Stimulated activated naive CD8-positive, alpha-beta T cell treated with anti-CD3 and anti-CD28 coated beads, Interleukin-15, amount 100 ng/mL, for 72 hours (primary cell): ENCODE measurements at regions not wholly inside any gene's neighbourhood (a gene's known extent, or its start where the extent isn't known, plus 50 kb on each side); places are given as distances from the start of the nearest gene placed in this dataset.
A peak's percentile ranks its signal among the peaks of the same experiment; 100 is the strongest.

Experiments
- ATAC-seq: fragments of 150-1000 bp; cut with Tn5 transposase; 2 replicates; pipeline ENCODE4 v1.10.0; 2021; ENCODE audit warnings: mild to moderate bottlenecking, moderate library complexity
- DNase-seq, 2 donors: peaks; one replicate each; pipeline ENCODE4 v3.0.0; 2021 to 2022
- H3K27ac Mint-ChIP-seq, 2 donors: one replicate each; pipeline ENCODE4 v1.8.0; 2022; ENCODE audit warnings: mild to moderate bottlenecking in 2 of 2, mixed read lengths in 2 of 2, moderate library complexity in 2 of 2
- H3K27me3 Mint-ChIP-seq: one replicate; pipeline ENCODE4 v1.8.0; 2022; ENCODE audit warnings: mixed read lengths
- H3K4me1 Mint-ChIP-seq: one replicate; pipeline ENCODE4 v1.8.0; 2022; ENCODE audit warnings: mild to moderate bottlenecking, mixed read lengths
- H3K4me3 Mint-ChIP-seq, 2 donors: one replicate each; pipeline ENCODE4 v1.8.0; 2022; ENCODE audit warnings: mild to moderate bottlenecking in 2 of 2, mixed read lengths in 2 of 2, moderate library complexity in 1 of 2
- H3K9me3 Mint-ChIP-seq, 2 donors: one replicate each; pipeline ENCODE4 v1.8.0; 2022; ENCODE audit warnings: mixed read lengths in 2 of 2

GRCh38 chr18:44450226-44450625, 230.5 kb upstream of the SETBP1 start:
- no peak for ATAC-seq
- Mint-ChIP-seq H3K4me1 (no peaks in the 10 kb centered on the region), H3K4me3 (no peak overlapping the region), H3K27me3 (no peaks in the 10 kb centered on the region), H3K9me3 (peaks cover 0 to 4% of the 10 kb centered on the region in 2 donors), H3K27ac (peak overlapping the region in 1 of 2 donors; percentile 54)
- DNase-seq = no peak

GRCh38 chr18:44452346-44452745, 228.3 kb upstream of the SETBP1 start:
- Mint-ChIP-seq H3K4me1 (no peaks in the 10 kb centered on the region), H3K27ac (no peak overlapping the region), H3K27me3 (no peaks in the 10 kb centered on the region), H3K9me3 (peaks cover 0 to 4% of the 10 kb centered on the region in 2 donors), H3K4me3 (no peak overlapping the region)
- DNase-seq = no peak
- ATAC-seq = no peak

DNA sequence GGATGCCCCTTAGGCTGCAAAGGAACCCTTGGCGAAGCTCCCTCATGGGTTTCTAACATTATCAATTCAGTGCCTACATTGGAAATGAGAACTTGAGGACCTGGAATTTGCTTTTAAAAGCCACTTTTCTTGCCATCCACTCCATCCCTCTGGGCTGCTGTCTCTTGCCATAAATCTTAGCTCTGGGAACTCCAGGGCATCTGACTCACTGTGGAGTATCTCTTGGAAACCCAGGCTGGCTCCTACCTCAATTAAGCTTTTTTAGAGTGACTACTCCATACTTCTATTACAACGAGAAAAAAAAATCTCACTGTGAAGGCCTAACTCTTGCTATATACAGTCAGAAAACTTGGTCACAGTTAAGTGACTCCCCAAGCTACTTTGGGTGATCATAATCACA, 227.2 kb upstream of the SETBP1 start:
- Mint-ChIP-seq H3K4me3 (no peak overlapping the region), H3K27ac (no peak overlapping the region), H3K4me1 (no peaks in the 10 kb centered on the region), H3K27me3 (no peaks in the 10 kb centered on the region), H3K9me3 (peaks cover 0 to 4% of the 10 kb centered on the region in 2 donors)
- ATAC-seq (no peak), DNase-seq (no peak)

DNA sequence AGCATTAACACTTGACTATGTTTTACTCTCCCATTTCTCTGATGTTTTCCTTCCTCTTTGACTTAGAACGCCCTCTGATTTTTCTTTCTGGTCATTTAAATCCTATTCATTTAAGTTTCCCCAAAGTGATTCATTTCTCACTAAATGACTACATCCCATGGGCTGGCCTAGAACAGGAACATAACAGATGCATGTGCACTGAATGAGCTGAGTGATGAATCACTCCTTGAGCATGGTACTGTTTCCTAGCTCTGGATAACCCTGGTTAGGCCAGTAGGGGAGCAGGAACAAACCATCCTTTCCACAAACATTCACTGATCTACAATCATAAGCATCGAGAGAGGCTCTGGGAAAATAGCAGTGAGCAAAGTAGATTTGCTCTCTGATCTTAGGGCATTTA, 221.9 kb upstream of the SETBP1 start:
- ATAC-seq (no peak), DNase-seq (no peak)
- Mint-ChIP-seq H3K27me3 (peaks cover 6% of the 10 kb centered on the region), H3K27ac (no peak overlapping the region), H3K9me3 (no peaks in the 10 kb centered on the region), H3K4me3 (no peak overlapping the region), H3K4me1 (no peaks in the 10 kb centered on the region)

GRCh38 chr18:44464398-44465180, 216.1 kb upstream of the SETBP1 start:
- Mint-ChIP-seq H3K4me1 (no peaks in the 10 kb centered on the region), H3K9me3 (peaks cover 0 to 7% of the 10 kb centered on the region in 2 donors), H3K27ac (no peak overlapping the region), H3K4me3 (no peak overlapping the region), H3K27me3 (peaks cover 6% of the 10 kb centered on the region)
- DNase-seq (no peak), ATAC-seq (no peak)

GRCh38 chr18:44465381-44465841, 215.3 kb upstream of the SETBP1 start:
- Mint-ChIP-seq H3K9me3 (peaks cover 0 to 7% of the 10 kb centered on the region in 2 donors), H3K4me1 (no peaks in the 10 kb centered on the region), H3K4me3 (no peak overlapping the region), H3K27ac (no peak overlapping the region), H3K27me3 (peaks cover 6% of the 10 kb centered on the region)
- ATAC-seq (no peak), DNase-seq (no peak)

GRCh38 chr18:44466997-44467396, 213.7 kb upstream of the SETBP1 start:
- H3K4me1 Mint-ChIP-seq = no peaks in the 10 kb centered on the region
- H3K9me3 Mint-ChIP-seq = peaks cover 0 to 7% of the 10 kb centered on the region in 2 donors

DNA sequence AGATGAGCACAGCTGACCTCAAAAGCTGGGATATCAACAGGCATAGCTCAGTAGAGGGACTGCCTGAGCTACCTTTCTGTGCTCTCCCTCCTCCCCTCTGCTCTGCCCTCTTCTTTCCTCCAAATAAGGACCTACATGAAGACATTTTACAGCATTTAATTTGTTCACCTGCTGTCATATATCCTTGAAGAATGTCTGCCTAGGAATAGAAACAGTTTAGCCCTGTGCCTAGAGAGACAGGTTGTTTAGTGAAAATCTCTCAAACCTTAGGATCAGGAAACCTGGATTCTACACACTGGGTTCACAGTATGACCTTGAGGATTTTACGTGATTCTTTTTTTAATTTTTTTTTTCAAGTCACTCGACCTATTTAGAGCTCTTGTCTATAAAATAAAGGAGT, 213.0 kb upstream of the SETBP1 start:
- no peaks in the 10 kb centered on the region for H3K27me3 Mint-ChIP-seq

More at GRCh38 chr18:44466997-44467396, 213.7 kb upstream of the SETBP1 start:
- Mint-ChIP-seq H3K4me3 (no peak overlapping the region), H3K27ac (no peak overlapping the region), H3K27me3 (no peaks in the 10 kb centered on the region)
- no peak for ATAC-seq
- DNase-seq = no peak

DNA sequence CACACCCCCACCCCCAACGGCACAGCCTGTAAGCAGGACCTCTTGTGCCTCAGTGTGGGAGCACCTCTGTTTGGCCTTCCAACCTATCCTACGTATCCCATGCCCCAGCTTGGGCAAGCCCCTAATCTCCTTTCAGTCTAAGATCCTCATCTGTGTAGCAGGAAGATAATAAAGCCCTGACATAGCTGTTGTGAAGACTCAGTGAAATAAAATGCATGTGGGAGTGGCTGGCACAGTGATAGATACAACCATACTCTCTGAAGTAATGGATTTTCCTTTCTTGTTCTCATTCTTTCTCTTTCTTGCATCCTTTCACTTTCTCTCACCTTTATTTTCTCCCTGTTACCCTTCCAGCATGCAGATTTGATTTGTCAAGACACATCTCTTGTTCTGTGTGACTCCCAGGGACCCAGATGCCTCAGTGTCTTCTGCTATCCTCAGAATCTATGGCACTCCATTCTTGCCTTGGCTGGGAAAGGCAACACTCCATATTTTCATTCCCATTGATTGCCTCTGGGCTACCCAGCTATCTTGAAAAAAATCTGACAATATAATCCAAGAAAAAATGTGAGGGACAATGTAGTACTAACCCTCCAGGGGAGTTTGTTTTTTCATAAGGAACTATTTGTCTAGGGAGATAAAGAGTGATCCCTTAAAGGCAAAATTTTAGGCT, 207.2 kb upstream of the SETBP1 start:
- H3K27me3 Mint-ChIP-seq = no peaks in the 10 kb centered on the region
- H3K9me3 Mint-ChIP-seq = peaks cover 3 to 17% of the 10 kb centered on the region in 2 donors
- H3K4me3 Mint-ChIP-seq = no peak overlapping the region
- no peaks in the 10 kb centered on the region for H3K4me1 Mint-ChIP-seq
- no peak for DNase-seq
- H3K27ac Mint-ChIP-seq = peak overlapping the region in 1 of 2 donors; percentile 70
- ATAC-seq = no peak

More for the DNA sequence above, 213.0 kb upstream of the SETBP1 start:
- H3K4me3 Mint-ChIP-seq = no peak overlapping the region
- DNase-seq (no peak), ATAC-seq (no peak)
- peaks cover 0 to 7% of the 10 kb centered on the region in 2 donors for H3K9me3 Mint-ChIP-seq
- no peak overlapping the region for H3K27ac Mint-ChIP-seq
- H3K4me1 Mint-ChIP-seq = no peaks in the 10 kb centered on the region

- Mint-ChIP-seq H3K4me3 (no peak overlapping the region), H3K4me1 (no peaks in the 10 kb centered on the region), H3K9me3 (peaks cover 7 to 22% of the 10 kb centered on the region in 2 donors), H3K27ac (no peak overlapping the region), H3K27me3 (no peaks in the 10 kb centered on the region)
- no peak for DNase-seq
- ATAC-seq = no peak
Observed at GRCh38 chr18:44474067-44474411, 206.6 kb upstream of the SETBP1 start.

DNA sequence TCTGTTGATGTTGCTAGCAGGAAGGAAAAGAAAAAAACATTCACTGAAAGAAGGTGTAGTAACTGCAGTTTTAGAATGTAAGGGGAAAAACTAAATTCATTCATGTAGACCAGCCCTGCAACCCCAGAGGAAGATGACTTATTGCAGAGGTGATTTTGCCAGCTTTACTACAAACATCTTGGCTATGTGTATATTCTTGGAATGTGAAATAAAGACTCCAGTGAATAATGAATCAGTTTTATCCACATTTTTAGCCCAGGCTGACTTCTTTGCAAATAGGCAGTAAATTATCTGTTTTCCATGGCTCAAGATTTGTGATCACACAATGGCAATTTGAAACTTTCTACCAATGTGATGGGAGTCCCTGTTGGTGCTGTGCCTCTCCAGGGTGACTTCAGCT, 206.1 kb upstream of the SETBP1 start:
- no peak overlapping the region for H3K27ac Mint-ChIP-seq
- no peaks in the 10 kb centered on the region for H3K4me1 Mint-ChIP-seq
- no peak overlapping the region for H3K4me3 Mint-ChIP-seq
- H3K9me3 Mint-ChIP-seq = peaks cover 9 to 28% of the 10 kb centered on the region in 2 donors
- ATAC-seq (no peak), DNase-seq (no peak)
- no peaks in the 10 kb centered on the region for H3K27me3 Mint-ChIP-seq

GRCh38 chr18:44482761-44483160, 197.9 kb upstream of the SETBP1 start:
- H3K27me3 Mint-ChIP-seq = no peaks in the 10 kb centered on the region
- ATAC-seq (no peak), DNase-seq (no peak)
- H3K27ac Mint-ChIP-seq = no peak overlapping the region
- no peaks in the 10 kb centered on the region for H3K4me1 Mint-ChIP-seq
- H3K9me3 Mint-ChIP-seq = peaks cover 27 to 36% of the 10 kb centered on the region in 2 donors
- no peak overlapping the region for H3K4me3 Mint-ChIP-seq

DNA sequence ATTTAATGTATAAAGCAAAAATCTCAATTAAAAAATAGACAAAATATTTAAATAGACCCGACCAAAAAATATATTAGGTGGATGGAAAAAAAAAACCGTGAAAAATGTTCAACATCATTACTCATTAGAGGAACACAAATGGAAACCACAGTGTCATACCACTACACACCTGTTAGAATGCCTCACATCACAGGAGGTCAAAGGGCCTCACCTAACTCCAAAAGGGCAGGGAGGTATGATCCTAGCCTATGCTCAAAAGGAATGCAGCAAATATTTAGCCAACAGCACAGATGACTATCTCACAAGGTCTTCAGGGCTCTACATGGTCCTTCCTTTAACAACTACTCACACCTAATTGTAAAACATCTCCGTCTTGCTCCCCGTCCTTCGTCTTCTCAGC, 185.5 kb upstream of the SETBP1 start:
- DNase-seq (no peak), ATAC-seq (no peak)
- H3K27ac Mint-ChIP-seq = no peak overlapping the region
- peaks cover 6% of the 10 kb centered on the region for H3K4me1 Mint-ChIP-seq
- H3K4me3 Mint-ChIP-seq = no peak overlapping the region
- no peaks in the 10 kb centered on the region for H3K27me3 Mint-ChIP-seq
- peaks cover 0 to 8% of the 10 kb centered on the region in 2 donors for H3K9me3 Mint-ChIP-seq

DNA sequence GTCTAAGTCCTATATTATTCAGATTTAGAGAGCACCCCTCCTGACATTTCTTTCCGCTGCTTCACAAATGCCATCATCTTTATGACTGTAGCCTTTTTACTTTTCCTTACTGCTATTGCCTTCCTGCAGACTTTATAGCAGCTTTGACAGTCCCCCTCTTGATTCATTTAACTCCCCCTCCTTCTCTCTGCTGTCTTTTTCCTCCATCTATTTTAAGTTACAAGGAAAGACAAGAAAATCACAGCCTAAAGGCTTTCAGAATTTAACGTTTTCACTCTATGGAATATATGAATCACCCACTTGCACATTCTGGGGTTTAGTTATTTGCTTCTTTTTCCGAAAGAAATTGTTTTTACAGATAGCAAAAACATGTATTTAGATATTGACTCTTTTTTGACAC, 183.4 kb upstream of the SETBP1 start:
- no peaks in the 10 kb centered on the region for H3K27me3 Mint-ChIP-seq
- no peak overlapping the region for H3K27ac Mint-ChIP-seq
- H3K9me3 Mint-ChIP-seq = peaks cover 0 to 8% of the 10 kb centered on the region in 2 donors
- DNase-seq = no peak
- no peak for ATAC-seq
- no peak overlapping the region for H3K4me3 Mint-ChIP-seq
- H3K4me1 Mint-ChIP-seq = peaks cover 19% of the 10 kb centered on the region

DNA sequence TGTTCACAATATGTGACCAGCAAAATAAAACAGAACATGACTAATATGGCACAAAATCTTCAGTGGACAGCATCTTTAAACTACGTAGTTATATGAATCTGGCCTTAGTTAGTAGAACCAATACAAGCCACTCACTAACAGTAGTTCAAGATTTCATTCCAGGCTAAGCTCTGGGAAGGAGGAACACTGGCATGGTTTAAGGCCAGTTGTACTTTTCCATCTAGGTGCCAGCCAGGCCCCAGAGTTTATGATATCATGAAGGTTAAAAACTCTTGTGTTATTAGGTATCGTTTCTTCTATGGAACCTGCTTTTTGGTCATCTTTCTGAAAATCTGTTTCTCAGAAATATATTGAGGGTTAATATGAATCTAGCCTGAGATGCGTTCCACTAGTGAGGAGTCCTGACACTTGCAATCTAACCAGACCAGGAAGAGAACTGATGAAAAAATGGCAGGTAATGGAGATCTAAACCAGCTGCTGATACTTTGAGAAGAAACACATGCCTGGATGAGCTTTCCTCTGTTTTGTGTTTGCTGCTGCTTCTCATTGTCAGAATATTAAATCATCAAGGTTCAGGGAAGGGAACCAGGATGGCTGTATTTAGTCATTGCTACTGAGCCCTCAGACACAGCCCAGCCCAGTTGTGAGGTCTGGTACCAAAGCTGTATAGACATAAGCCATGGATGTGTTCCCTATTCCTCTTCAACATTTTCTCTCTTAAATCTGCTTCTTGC, 182.8 kb upstream of the SETBP1 start:
- peaks cover 23% of the 10 kb centered on the region for H3K4me1 Mint-ChIP-seq
- DNase-seq = no peak
- peak overlapping the region in 1 of 2 donors; percentile 3 for H3K27ac Mint-ChIP-seq
- no peaks in the 10 kb centered on the region for H3K27me3 Mint-ChIP-seq
- peaks cover 0 to 8% of the 10 kb centered on the region in 2 donors for H3K9me3 Mint-ChIP-seq
- H3K4me3 Mint-ChIP-seq = no peak overlapping the region
- ATAC-seq = no peak
